Activated T-helper 1 cell treated with anti-CD3 and anti-CD28 coated beads, Interleukin-12 subunit alpha, Interleukin-12 subunit beta, Interleukin-2, Interleukin-4 antibody, amounts not matched to agents 30 ng/mL and 10 ng/mL and 1 ng/mL, durations not matched to agents 14 hours and 24 hours and 36 hours (primary cell): ENCODE measurements at regions not wholly inside any gene's neighbourhood (a gene's known extent, or its start where the extent isn't known, plus 50 kb on each side); places are given as distances from the start of the nearest gene placed in this dataset.
"Not testable (repeated sequence)": the region's sequence is repeated elsewhere in the genome, so short reads cannot be mapped to it uniquely, and the experiment has no call there.

Experiments
- DNase-seq: peaks from one replicate; pipeline ENCODE4 v3.0.0; 2021; ENCODE audit warnings: low spot score
- H3K27ac Mint-ChIP-seq: one replicate; pipeline ENCODE4 v1.8.0; 2021; ENCODE audit warnings: mild to moderate bottlenecking, mixed read lengths
- H3K27me3 Mint-ChIP-seq: one replicate; pipeline ENCODE4 v1.8.0; 2022; ENCODE audit warnings: mild to moderate bottlenecking, moderate library complexity, mixed read lengths; ENCODE audit not compliant: insufficient read depth
- H3K36me3 Mint-ChIP-seq: one replicate; pipeline ENCODE4 v1.8.0; 2021; ENCODE audit warnings: low read depth, mixed read lengths
- H3K4me1 Mint-ChIP-seq: one replicate; pipeline ENCODE4 v1.8.0; 2021; ENCODE audit warnings: low read depth, mixed read lengths
- H3K4me3 Mint-ChIP-seq: one replicate; pipeline ENCODE4 v1.8.0; 2021; ENCODE audit warnings: mild to moderate bottlenecking, moderate library complexity, mixed read lengths
- H3K9me3 Mint-ChIP-seq: one replicate; pipeline ENCODE4 v1.8.0; 2021; ENCODE audit warnings: mixed read lengths
- intact Hi-C: fragments of 100-400 bp; cut with micrococcal nuclease; formaldehyde crosslinking; loops from one replicate; pipeline ENCODE4 v1.15.1; 2024

- H3K4me1 Mint-ChIP-seq = no peaks in the 10 kb centered on the region
- no peak overlapping the region for H3K4me3 Mint-ChIP-seq
- no peak for DNase-seq
- no peaks in the 10 kb centered on the region for H3K27me3 Mint-ChIP-seq
- intact Hi-C loops = no loop called here
- peaks cover 4% of the 10 kb centered on the region for H3K9me3 Mint-ChIP-seq
- no peak overlapping the region for H3K27ac Mint-ChIP-seq
- H3K36me3 Mint-ChIP-seq = no peaks in the 10 kb centered on the region
These were observed 420.3 kb downstream of the RSL24D1 start for GRCh38 chr15:54776410-54776809.

- Mint-ChIP-seq H3K36me3 (no peaks in the 10 kb centered on the region), H3K4me1 (no peaks in the 10 kb centered on the region), H3K27ac (no peak overlapping the region)
These were observed 424.1 kb downstream of the RSL24D1 start for GRCh38 chr15:54772663-54773062.

GRCh38 chr15:54749461-54749860 lies 447.3 kb downstream of the RSL24D1 start:
- peaks cover 16% of the 10 kb centered on the region for H3K9me3 Mint-ChIP-seq
- DNase-seq, H3K27me3 Mint-ChIP-seq, H3K4me3 Mint-ChIP-seq, H3K36me3 Mint-ChIP-seq, intact Hi-C loops, H3K27ac Mint-ChIP-seq, H3K4me1 Mint-ChIP-seq: not testable (repeated sequence)

More at GRCh38 chr15:54772663-54773062, 424.1 kb downstream of the RSL24D1 start:
- DNase-seq = no peak
- Mint-ChIP-seq H3K9me3 (peaks cover 4% of the 10 kb centered on the region), H3K27me3 (peaks cover 4% of the 10 kb centered on the region), H3K4me3 (no peak overlapping the region)
- intact Hi-C loops = no loop called here

GRCh38 chr15:54722342-54722986 lies 474.3 kb downstream of the RSL24D1 start:
- no peaks in the 10 kb centered on the region for H3K4me1 Mint-ChIP-seq
- intact Hi-C loops = no loop called here

GRCh38 chr15:54719325-54719724 lies 477.4 kb downstream of the RSL24D1 start:
- no peaks in the 10 kb centered on the region for H3K4me1 Mint-ChIP-seq
- no peak for DNase-seq
- H3K36me3 Mint-ChIP-seq = no peaks in the 10 kb centered on the region
- intact Hi-C loops = no loop called here
- no peaks in the 10 kb centered on the region for H3K27me3 Mint-ChIP-seq
- H3K9me3 Mint-ChIP-seq = peaks cover under 1% of the 10 kb centered on the region
- H3K27ac Mint-ChIP-seq = no peak overlapping the region
- no peak overlapping the region for H3K4me3 Mint-ChIP-seq

More at GRCh38 chr15:54722342-54722986, 474.3 kb downstream of the RSL24D1 start:
- Mint-ChIP-seq H3K9me3 (peaks cover 7% of the 10 kb centered on the region), H3K27ac (no peak overlapping the region), H3K4me3 (no peak overlapping the region), H3K27me3 (no peaks in the 10 kb centered on the region), H3K36me3 (no peaks in the 10 kb centered on the region)
- no peak for DNase-seq

GRCh38 chr15:54707805-54708752 lies 488.7 kb downstream of the RSL24D1 start:
- intact Hi-C loops = no loop called here
- Mint-ChIP-seq H3K36me3 (no peaks in the 10 kb centered on the region), H3K4me3 (no peak overlapping the region), H3K4me1 (no peaks in the 10 kb centered on the region), H3K27me3 (no peaks in the 10 kb centered on the region), H3K27ac (no peak overlapping the region), H3K9me3 (peaks cover 4% of the 10 kb centered on the region)
- no peak for DNase-seq

- Mint-ChIP-seq H3K9me3 (no peaks in the 10 kb centered on the region), H3K4me1 (no peaks in the 10 kb centered on the region), H3K27ac (no peak overlapping the region), H3K27me3 (no peaks in the 10 kb centered on the region), H3K36me3 (no peaks in the 10 kb centered on the region), H3K4me3 (no peak overlapping the region)
- intact Hi-C loops = no loop called here
- DNase-seq = no peak
These were observed 509.1 kb downstream of the RSL24D1 start for GRCh38 chr15:54687628-54688027.
